ENCODE measurements at regions not wholly inside any gene's neighbourhood (a gene's known extent, or its start where the extent isn't known, plus 50 kb on each side); places are given as distances from the start of the nearest gene placed in this dataset.

GRCh38 chr12:24750263-24750662 lies 198.6 kb downstream of the BCAT1 start (continued):
- TF ChIP-seq ZBTB38 (CRISPR knock-in tag; IDR thresholded peaks at IDR 0.05) (no peak), HDAC2 (CRISPR knock-in tag; IDR thresholded peaks at IDR 0.05) (no peak), NBN (conservative IDR thresholded peaks at IDR 0.05) (no peak), ZFAT (CRISPR knock-in tag; conservative IDR thresholded peaks at IDR 0.05) (no peak), HOMEZ (CRISPR knock-in tag; IDR thresholded peaks at IDR 0.05; ENCODE audit: low read depth) (no peak), SIX1 (CRISPR knock-in tag; IDR thresholded peaks at IDR 0.05; ENCODE audit: borderline replicate concordance) (peak; percentile 30; the same call in 1 of the 2 replicates), PATZ1 (CRISPR knock-in tag; IDR thresholded peaks at IDR 0.05) (no peak), MXI1 (IDR thresholded peaks at IDR 0.05; ENCODE audit: borderline replicate concordance, low read depth, low read length) (no peak), NFE2 (CRISPR knock-in tag; IDR thresholded peaks at IDR 0.05) (no peak), GPBP1L1 (CRISPR knock-in tag; IDR thresholded peaks at IDR 0.05) (no peak), ZFYVE20 (CRISPR knock-in tag; IDR thresholded peaks at IDR 0.05; ENCODE audit: borderline replicate concordance, low read depth) (no peak), SOX5 (CRISPR knock-in tag; IDR thresholded peaks at IDR 0.05; ENCODE audit: borderline replicate concordance) (peak; percentile 33; the same call in 1 of the 2 replicates), NKX3-1 (CRISPR knock-in tag; IDR thresholded peaks at IDR 0.05) (no peak), AKNA (CRISPR knock-in tag; IDR thresholded peaks at IDR 0.05; ENCODE audit: borderline replicate concordance) (no peak), NFAT5 (CRISPR knock-in tag; IDR thresholded peaks at IDR 0.05) (no peak), ISL2 (CRISPR knock-in tag; IDR thresholded peaks at IDR 0.05) (peak; percentile 62; the same call in 1 of the 2 replicates)

Data from HepG2 (cell line).